Fibroblast of skin of left quadriceps (primary cell): ENCODE measurements at regions not wholly inside any gene's neighbourhood (a gene's known extent, or its start where the extent isn't known, plus 50 kb on each side); places are given as distances from the start of the nearest gene placed in this dataset.

ENCODE experiments used
- DNase-seq, 2 experiments: peaks; one replicate each; pipeline ENCODE4 v3.0.0-alpha.2; 2013; ENCODE audit warnings: low read depth in 2 of 2

DNA sequence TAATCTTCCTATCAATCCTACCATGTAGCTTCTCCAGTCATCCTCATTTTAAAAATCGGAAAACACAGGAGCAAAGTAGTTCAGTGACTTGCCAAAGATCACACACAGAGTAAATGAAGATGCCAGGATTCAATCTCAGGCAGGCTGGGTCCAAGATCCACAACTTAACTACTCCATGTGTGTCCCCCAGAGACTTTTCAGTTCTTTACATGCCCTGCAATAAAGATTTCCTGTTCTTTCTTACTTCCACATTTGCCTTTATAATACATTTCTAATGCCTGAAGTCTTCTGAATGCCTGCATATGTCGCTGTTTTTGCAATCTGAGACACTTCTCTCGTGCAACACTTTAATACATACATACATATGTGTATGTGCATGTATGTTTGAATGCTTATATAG, 121.7 kb upstream of the MARCKS start:
- DNase-seq = no peak

DNA sequence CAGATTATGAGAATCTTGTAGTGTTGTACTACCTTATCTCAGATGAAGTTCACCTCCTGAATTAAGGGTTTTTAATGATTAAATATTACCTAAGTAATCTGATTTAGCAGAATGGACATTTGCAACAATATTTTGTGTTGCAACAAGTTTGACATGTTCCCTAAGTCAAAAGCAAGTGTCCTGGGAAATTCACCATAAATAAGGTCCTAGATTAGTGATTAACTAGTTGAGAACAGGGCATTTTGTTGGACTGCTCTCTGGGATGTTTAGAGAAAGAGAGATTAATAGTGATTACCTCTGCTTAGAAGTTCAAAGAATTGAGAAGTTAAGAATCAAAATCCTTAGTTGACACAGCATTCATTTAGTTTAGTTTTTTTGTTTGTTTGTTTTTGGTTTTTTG, 120.2 kb upstream of the MARCKS start:
- no peak for DNase-seq

DNA sequence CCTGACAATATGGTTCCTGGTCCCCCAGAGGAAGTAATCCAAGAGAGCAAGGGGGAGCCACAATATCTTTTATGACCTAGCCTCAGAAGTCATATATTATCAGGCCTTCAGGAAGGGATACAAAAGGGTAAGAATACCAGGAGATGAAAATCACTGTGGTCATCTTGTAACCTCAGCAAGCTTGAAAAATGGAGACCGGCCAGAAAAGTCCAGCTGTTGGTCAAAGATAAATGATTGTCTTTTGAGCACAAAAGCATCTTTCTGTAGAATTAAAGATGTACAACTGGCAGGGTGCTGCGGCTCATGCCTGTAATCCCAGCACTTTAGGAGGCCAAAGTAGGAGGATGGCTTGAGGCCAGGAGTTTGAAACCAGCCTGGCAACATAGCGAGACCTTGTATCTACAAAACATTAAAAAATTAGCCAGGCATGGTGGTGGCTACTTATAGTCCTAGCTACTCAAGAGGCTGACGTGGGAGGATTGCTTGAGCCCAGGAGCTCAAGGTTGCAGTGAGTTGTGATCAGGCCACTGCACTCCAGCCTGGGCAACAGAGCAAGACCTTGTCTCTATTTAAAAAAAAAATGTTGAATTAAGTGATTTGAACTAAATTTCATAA, 118.0 kb upstream of the MARCKS start:
- no peak for DNase-seq

- DNase-seq = no peak
Measured at GRCh38 chr6:113741651-113742050, 115.5 kb upstream of the MARCKS start.

DNA sequence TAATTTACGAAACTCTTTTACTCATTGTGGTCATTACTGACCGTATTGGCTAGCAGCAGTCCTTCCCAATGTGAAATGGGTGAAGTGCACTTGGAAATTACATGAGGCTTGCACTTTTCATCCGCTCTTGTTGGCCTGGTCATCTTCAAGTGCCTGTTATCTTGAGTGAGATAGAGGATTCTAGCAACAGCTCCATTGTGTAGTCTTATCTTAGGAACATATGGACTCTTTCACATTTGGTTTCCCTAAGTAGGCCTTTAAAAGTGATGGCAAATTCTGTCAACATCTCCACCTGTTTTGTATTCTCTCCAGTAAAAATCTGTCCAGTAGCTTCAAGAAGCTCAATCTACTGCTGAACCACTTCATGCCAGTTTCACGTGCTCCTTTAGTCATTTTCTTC, 114.8 kb upstream of the MARCKS start:
- DNase-seq = no peak

- DNase-seq = no peak
Measured at GRCh38 chr6:113744861-113745260, 112.3 kb upstream of the MARCKS start.

DNA sequence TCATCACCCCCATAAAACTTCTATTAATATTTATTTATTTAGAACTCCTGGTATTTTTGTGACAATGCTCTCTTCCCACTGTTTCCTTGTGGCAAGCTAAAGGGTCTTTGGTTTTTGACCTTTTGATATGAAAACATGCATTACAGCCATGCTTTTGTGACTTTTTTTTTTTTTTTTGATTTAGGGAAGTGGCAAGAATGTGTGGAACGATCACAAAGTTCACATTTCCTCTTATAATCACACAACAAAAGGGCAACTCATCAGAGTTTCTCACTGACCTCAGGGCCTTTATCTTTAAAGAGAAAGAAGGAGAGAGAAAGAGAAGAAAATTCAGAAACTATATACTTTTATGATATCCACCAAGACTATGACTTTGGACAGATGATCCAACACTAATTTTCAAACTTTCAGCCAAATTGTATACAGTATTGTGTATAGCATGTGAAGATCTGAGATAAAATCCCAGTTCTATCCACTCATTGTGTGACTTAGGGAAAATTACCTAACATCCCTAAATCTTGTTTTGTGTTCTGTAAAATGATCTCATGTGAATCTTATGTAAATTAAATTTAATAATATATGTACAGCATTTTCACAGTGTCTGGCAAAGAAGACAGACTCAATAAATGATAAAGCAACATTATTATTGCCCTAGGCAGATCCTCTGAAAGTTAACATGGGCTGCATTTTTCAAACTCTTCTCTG, 106.8 kb upstream of the MARCKS start:
- no peak for DNase-seq

GRCh38 chr6:113754291-113754690, 102.9 kb upstream of the MARCKS start:
- DNase-seq = no peak

DNA sequence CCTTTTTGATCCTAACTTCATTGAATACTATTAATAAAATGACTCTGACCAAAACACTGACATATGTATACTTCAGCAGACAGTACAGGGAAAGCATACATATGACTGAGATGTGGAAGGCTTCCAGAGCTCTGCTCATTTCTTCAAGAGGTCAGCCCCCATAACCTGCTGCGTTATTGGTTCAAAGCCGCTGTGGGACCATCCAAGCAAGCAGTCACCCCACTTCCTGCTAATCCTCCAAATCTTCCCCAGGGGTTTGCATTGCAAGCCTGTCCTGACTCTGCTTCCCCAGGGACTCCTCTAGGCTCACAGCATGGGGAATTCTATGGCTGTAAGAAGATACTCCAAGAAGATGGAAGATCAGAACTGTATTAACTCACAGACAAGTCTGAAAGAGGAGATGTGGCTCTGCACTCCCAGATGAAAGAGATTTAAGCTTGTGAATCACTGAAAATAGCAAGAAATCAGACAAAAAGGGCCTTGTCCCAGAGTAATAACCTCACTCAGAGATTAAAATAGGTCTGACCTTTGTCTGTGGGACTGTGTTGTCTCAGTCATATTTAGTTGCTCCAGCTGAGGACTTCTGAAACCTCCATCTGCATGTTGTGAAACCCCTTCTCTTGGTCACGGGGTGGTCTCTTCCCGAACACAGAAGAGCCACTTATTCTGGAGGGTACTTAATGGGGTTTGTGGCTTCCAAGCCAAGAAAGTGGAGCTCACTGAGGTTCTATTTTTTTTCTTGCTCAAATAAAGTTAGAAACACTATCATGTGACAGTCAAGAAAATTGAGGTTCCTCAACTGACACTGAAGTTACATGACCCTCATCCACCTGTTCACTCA, 101.5 kb upstream of the MARCKS start:
- DNase-seq = no peak

DNA sequence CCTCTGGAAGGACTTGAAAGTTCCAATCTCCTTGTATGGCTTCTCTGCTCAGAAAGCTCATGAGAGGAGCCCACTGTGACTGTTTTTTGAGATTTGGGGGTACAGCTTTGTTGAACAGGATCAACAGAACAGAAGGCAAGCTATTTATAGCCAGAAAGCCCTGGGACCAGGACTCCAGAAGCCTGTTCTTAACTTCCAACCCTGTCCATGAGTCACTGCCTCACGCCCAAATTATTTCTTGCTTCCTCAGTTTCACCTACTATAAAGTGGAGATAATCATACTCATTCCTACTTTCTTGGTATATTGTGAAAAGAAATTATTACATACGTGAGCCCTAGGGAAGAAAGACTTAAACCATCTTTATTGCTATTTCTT, 100.9 kb upstream of the MARCKS start:
- DNase-seq = no peak

DNA sequence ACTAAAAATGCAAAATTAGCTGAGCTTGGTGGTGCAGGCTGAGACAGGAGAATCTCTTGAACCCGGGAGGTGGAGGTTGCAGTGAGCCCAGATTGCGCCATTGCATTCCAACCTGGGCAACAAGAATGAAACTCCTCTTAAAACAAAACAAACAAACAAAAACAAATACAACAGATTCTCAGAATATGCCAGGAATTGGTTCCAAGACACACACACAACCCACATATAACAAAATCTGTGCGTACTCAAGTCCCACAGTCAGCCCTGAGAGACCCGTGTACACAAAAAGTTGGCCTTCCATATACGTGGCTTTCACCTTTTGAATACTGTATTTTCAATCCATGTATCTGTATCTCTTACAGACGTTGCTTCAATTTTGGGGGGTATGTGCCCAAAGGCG, 98.9 kb upstream of the MARCKS start:
- DNase-seq = no peak

DNA sequence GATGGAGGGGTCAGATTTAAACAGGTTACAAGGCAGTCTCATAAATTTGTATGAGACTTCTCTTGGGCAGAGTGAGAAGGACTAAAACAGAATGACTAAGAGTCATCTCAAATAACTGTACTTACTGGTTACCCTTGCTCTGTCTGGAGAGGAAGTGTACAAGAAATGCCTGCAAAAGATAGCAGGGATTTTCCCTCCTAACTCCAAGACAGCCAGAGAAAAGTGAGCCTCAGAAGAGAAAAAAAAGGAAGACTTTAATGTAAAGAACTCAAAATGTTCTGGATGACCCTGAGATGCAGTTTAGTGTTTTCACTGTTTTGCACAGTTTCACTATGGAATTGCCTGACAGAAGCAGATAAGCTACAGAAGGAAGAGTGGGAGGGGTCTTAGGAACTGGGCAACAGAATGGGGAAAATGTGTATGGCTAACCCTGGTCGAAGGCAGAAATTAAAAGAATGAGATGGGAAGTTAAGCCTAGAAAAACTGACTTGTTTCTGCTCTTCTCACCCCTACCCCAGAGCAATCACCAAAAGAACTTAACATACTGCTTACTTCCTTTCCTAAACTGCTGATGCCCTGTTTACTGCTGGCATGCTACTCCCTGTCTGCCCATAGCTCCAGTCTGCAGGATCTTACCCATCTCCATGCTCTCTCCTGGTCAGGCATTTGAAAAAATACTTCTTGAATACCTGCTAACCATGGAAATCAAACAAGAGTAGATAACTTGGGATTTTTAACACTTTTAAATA, 98.1 kb upstream of the MARCKS start:
- no peak for DNase-seq

- peak in 1 of 2 experiments; percentile 30 for DNase-seq
Measured at GRCh38 chr6:113762641-113763040, 94.5 kb upstream of the MARCKS start.

DNA sequence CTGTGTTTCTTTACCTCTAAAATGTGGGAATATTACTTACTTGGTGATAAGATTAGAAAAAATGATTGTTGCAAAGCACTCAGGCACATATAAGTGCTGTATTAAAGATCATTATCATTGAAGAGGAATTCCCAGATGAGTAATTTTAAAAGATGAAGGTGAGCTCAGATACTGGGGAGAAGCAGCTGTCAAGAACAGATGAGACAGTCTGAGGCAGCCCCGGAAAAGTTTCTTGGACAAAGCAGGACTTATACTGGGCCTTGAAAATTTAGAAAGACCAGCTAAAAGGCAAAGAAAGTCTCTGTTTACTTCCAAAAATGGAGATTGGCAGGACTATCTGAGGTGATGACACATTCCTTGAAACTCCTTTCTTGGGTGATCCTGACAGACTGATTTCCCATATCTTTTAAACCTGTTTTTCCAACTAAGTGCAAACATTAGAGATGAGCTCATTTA, 93.8 kb upstream of the MARCKS start:
- DNase-seq = no peak

- no peak for DNase-seq
Measured at GRCh38 chr6:113763876-113764275, 93.3 kb upstream of the MARCKS start.

GRCh38 chr6:113765909-113766308, 91.2 kb upstream of the MARCKS start:
- DNase-seq = no peak

DNA sequence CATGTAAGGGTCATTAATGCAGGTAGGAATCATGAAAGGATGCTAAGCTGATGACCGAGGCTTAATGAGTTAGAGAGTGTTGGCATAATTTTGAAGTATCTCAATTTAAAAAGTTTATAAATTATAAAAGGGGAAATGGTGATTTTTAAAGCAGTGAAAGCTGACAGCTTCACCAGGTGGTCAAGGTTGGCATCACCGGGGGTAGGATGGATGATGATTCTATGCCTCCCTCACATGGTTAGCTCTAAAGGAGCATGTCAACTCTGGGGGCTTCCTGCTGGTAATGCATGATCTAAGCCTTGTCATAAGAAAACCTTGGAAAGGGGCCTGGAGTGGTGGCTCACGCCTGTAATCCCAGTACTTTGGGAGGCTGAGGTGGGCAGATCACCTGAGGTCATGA, 89.2 kb upstream of the MARCKS start:
- no peak for DNase-seq

DNA sequence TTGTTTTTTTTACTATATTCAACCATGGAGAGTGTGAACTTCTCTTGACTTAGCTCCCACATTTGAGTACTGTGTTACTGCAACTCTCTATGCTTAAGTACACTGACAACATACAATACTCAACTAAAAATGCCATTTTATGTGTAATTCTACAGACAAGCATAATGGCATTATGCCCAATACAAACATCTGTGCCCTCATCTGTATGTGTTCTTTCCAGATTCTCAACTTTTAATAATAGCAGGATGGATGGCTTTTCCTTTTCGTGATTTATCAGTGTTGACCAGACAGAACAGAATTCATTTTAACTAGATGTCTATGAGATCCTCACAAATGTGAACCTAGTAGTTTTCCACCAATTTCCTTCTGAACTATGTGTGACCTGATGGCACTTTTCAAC, 84.2 kb upstream of the MARCKS start:
- DNase-seq = no peak

GRCh38 chr6:113774127-113774825, 82.9 kb upstream of the MARCKS start:
- DNase-seq = peak; percentile 79

GRCh38 chr6:113776998-113777397, 80.1 kb upstream of the MARCKS start:
- DNase-seq = no peak

DNA sequence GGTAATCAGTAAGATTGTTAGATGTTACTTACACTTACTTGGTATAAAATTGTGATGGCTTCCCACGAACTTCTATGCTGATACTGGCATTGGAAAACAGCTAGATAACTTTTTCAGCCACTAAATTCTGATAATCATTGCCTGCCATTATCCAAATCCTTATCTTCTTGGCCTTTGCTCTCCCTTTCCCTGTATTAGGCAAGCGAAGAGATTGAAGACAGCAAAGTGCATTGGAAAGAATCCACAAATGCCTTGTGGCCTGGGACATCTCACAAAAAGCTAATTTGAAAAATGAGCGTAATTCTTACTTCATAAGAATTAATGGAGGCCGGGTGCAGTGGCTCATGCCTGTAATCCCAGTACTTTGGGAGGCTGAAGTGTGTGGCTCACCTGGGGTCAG, 79.5 kb upstream of the MARCKS start:
- no peak for DNase-seq

GRCh38 chr6:113779656-113780055, 77.5 kb upstream of the MARCKS start:
- DNase-seq = no peak
